GM18870 (cell line): ENCODE measurements at regions not wholly inside any gene's neighbourhood (a gene's known extent, or its start where the extent isn't known, plus 50 kb on each side); places are given as distances from the start of the nearest gene placed in this dataset.

Source experiments
- ATAC-seq: cut with Tn5 transposase; IDR thresholded peaks from one replicate; pipeline ENCODE4 v1.9.1; 2021; ENCODE audit warnings: moderate library complexity; ENCODE audit not compliant: unreplicated experiment

- peak; percentile 17 for ATAC-seq
Measured at GRCh38 chr4:121277194-121278105, 103.4 kb downstream of the QRFPR start.

GRCh38 chr4:121273191-121273590, 107.6 kb downstream of the QRFPR start:
- ATAC-seq = no peak

GRCh38 chr4:121272526-121272925, 108.3 kb downstream of the QRFPR start:
- ATAC-seq = peak; percentile 98

- ATAC-seq = no peak
Measured at GRCh38 chr4:121270389-121270788, 106.3 kb upstream of the TNIP3 start.

GRCh38 chr4:121269001-121269400, 104.9 kb upstream of the TNIP3 start:
- ATAC-seq = no peak

GRCh38 chr4:121266982-121267381, 102.9 kb upstream of the TNIP3 start:
- ATAC-seq = no peak

- no peak for ATAC-seq
Measured at GRCh38 chr4:121256887-121257466, 92.9 kb upstream of the TNIP3 start.

- peak; percentile 99 for ATAC-seq
Measured at GRCh38 chr4:121255986-121256750, 92.0 kb upstream of the TNIP3 start.

GRCh38 chr4:121253961-121254360, 89.8 kb upstream of the TNIP3 start:
- ATAC-seq = no peak

- ATAC-seq = no peak
Measured at GRCh38 chr4:121252224-121252806, 88.2 kb upstream of the TNIP3 start.

GRCh38 chr4:121248747-121249146, 84.6 kb upstream of the TNIP3 start:
- no peak for ATAC-seq

GRCh38 chr4:121246698-121247097, 82.6 kb upstream of the TNIP3 start:
- no peak for ATAC-seq

- ATAC-seq = peak; percentile 57
Measured at GRCh38 chr4:121243485-121243884, 79.4 kb upstream of the TNIP3 start.

GRCh38 chr4:121242188-121242750, 78.1 kb upstream of the TNIP3 start:
- no peak for ATAC-seq

- ATAC-seq = no peak
Measured at GRCh38 chr4:121239951-121240350, 75.8 kb upstream of the TNIP3 start.

- ATAC-seq = no peak
Measured at GRCh38 chr4:121238461-121238860, 74.3 kb upstream of the TNIP3 start.

- no peak for ATAC-seq
Measured at GRCh38 chr4:121237069-121237399, 72.9 kb upstream of the TNIP3 start.

GRCh38 chr4:121236353-121237068, 72.4 kb upstream of the TNIP3 start:
- no peak for ATAC-seq

- ATAC-seq = no peak
Measured at GRCh38 chr4:121233982-121234381, 69.9 kb upstream of the TNIP3 start.

GRCh38 chr4:121229993-121230392, 65.9 kb upstream of the TNIP3 start:
- no peak for ATAC-seq
